ENCODE measurements at regions not wholly inside any gene's neighbourhood (a gene's known extent, or its start where the extent isn't known, plus 50 kb on each side); places are given as distances from the start of the nearest gene placed in this dataset.

DNA sequence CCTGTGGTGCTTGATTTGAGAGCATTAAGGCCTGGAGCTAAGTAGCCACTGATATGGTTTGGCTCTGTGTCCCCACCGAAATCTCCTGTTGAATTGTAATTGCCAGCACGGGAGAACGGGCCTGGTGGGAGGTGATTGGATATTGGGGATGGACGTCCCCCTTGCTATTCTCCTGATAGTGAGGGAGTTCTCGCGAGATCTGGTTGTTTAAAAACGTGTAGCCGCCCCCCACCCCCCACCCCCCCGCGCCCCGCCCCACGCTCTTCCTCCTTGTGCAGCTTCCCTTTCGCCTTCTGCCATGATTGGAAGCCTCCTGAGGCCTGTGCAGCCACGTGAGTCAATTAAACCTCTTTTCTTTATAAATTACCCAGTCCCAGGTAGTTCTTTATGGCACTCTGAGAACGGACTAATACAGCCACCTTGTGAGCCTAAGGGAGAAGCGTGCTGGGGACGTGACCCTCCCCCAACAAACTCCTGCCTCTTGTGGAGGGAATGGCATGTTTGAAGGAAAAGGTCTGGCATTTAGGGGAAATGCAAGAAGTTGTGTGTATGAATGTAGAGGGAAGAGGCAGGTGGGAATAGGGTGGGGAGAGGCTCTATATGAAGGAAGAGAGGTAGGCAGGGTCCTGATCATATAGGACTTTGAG, 118.0 kb upstream of the KMT2C start:
- H3K27me3 ChIP-seq: no peaks in the 10 kb centered on the region
- TF ChIP-seq, protein P1, sequence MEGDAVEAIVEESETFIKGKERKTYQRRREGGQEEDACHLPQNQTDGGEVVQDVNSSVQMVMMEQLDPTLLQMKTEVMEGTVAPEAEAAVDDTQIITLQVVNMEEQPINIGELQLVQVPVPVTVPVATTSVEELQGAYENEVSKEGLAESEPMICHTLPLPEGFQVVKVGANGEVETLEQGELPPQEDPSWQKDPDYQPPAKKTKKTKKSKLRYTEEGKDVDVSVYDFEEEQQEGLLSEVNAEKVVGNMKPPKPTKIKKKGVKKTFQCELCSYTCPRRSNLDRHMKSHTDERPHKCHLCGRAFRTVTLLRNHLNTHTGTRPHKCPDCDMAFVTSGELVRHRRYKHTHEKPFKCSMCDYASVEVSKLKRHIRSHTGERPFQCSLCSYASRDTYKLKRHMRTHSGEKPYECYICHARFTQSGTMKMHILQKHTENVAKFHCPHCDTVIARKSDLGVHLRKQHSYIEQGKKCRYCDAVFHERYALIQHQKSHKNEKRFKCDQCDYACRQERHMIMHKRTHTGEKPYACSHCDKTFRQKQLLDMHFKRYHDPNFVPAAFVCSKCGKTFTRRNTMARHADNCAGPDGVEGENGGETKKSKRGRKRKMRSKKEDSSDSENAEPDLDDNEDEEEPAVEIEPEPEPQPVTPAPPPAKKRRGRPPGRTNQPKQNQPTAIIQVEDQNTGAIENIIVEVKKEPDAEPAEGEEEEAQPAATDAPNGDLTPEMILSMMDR (IDR thresholded peaks at IDR 0.05; ENCODE audit: low read depth, low read length): no peak
- peak in 1 of 2 donors; percentile 24 for DNase-seq (ENCODE audit: low read depth in 1 of 2, low spot score in 1 of 2)
- H3K36me3 ChIP-seq: no peaks in the 10 kb centered on the region
- no peaks in the 10 kb centered on the region for H3K9me3 ChIP-seq (ENCODE audit: low read depth)
- H3K4me3 ChIP-seq: no peak overlapping the region
- no peaks in the 10 kb centered on the region for H3K4me1 ChIP-seq (ENCODE audit: low read depth)
- no peak overlapping the region for H3K27ac ChIP-seq

DNA sequence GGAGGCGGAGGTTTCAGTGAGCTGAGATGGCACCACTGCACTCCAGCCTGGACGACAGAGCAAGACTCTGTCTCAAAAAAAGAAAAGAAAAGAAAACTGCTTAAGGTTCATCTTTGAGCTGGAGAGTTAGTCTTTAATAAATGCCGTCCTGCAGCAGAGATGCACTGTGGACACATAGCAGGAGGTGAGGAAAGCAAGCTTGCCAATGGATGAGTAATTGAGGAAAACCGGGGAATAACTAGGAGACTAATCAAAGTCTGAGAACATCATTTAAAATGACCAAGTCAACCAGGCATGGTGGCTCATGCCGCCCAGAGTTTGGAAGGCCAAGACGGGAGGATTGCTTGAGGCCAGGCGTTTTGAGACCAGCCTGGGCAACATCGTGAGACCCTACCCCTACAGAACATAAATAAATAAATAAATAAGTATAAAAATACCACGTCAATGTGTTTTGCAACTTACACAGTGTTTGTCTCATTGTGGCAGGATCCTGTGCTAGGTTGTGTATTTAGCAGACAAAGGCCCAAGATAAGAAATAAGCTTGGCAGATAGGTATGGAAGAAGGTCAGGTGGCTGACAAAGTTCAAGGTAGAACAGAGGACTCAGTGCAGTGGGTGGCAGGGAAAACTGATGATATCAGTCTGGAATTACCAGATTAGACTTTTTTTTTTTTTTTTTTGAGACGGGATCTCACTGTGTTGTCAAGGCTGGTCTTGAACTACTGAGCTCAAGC, 115.7 kb upstream of the KMT2C start:
- no peaks in the 10 kb centered on the region for H3K27me3 ChIP-seq
- DNase-seq (ENCODE audit: low read depth in 1 of 2, low spot score in 1 of 2): no peak

DNA sequence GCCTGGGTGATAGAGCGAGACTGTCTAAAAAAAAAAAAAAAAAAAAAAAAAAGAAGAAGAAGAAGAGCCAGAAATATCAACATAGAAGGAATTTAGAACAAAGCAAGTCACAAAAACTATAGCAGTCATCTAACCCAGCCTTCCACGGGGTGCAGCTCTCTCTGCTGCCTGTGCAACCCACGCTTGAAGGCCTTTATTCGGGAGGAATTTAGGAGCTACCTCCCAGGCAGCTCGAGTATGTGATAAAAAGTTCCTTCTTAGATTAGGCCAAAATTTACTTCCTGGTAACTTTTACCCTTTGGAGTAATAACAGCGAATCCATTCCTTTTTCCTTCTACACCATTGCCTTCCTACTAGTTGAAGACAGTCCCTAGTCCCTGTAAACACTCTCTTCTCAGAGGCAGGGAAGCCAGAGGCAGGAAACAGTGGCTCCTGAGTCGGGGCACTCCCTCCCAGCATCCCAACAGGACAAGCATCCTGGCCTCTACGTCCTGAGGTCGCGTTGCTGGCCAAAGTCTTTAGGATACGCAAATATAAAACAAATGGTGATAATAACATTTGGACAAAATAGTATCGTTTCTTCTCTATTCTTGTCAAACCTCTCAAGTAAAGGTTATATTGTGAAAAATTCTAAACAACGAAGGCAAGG, 109.3 kb upstream of the KMT2C start:
- Histone ChIP-seq H3K9me3 (ENCODE audit: low read depth) (no peaks in the 10 kb centered on the region), H3K36me3 (no peaks in the 10 kb centered on the region), H3K4me3 (no peak overlapping the region), H3K4me1 (ENCODE audit: low read depth) (no peaks in the 10 kb centered on the region), H3K27me3 (no peaks in the 10 kb centered on the region), H3K27ac (no peak overlapping the region)
- TF ChIP-seq, protein P1 (IDR thresholded peaks at IDR 0.05; ENCODE audit: low read depth, low read length): no peak
- DNase-seq (ENCODE audit: low read depth in 1 of 2, low spot score in 1 of 2): peak in 1 of 2 donors; percentile 25

More for the DNA sequence above, 115.7 kb upstream of the KMT2C start:
- H3K9me3 ChIP-seq (ENCODE audit: low read depth): no peaks in the 10 kb centered on the region
- TF ChIP-seq, protein P1 (IDR thresholded peaks at IDR 0.05; ENCODE audit: low read depth, low read length): no peak
- no peak overlapping the region for H3K27ac ChIP-seq
- H3K4me3 ChIP-seq: no peak overlapping the region
- H3K4me1 ChIP-seq (ENCODE audit: low read depth): no peaks in the 10 kb centered on the region
- no peaks in the 10 kb centered on the region for H3K36me3 ChIP-seq

DNA sequence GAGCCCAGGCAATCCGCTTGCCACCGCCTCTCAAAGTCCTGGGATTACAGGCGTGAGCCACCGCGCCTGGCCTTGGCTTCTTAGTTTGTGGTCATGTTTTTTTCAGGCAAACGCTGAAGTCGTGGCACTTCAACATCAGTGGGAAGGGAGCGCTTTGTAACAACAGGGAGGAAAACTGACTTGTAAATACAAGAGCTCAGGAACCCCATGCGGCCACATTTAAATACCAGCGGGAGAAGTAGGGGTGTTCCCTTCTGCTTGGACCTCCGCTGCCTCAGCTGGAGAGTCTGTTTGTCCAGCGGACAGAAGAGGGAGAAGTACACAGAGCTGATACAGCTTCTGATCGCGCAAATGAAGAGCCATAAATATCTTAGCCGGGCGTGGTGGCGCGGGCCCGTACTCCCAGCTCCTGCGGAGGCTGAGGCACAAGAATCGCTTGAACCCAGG, 108.7 kb upstream of the KMT2C start:
- Histone ChIP-seq H3K27me3 (no peaks in the 10 kb centered on the region), H3K9me3 (ENCODE audit: low read depth) (no peaks in the 10 kb centered on the region), H3K36me3 (no peaks in the 10 kb centered on the region), H3K27ac (no peak overlapping the region), H3K4me3 (no peak overlapping the region), H3K4me1 (ENCODE audit: low read depth) (no peaks in the 10 kb centered on the region)
- TF ChIP-seq, protein P1 (IDR thresholded peaks at IDR 0.05; ENCODE audit: low read depth, low read length): no peak
- DNase-seq (ENCODE audit: low read depth in 1 of 2, low spot score in 1 of 2): no peak

DNA sequence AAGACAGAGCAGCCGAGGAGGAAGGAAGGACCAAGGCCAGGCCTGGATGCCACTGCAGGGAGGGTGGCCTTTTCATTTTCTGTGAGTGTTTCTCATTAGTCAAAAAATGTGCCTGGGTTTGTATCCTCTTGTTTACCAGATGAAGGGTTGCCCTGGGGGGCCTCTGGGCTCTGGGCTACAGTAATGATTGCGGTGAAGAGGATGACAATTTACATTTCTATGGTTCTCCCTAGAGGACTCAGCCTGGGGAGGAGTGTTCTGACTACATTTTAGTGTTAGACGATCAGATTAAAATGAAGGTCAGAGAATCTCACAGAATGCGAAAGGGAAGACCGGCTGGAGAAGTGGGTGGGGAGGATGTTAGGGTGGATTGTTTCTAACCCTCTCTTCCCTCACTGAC, 108.0 kb upstream of the KMT2C start:
- TF ChIP-seq, protein P1 (IDR thresholded peaks at IDR 0.05; ENCODE audit: low read depth, low read length): no peak
- H3K4me1 ChIP-seq (ENCODE audit: low read depth): no peaks in the 10 kb centered on the region
- no peak for DNase-seq (ENCODE audit: low read depth in 1 of 2, low spot score in 1 of 2)
- H3K27ac ChIP-seq: no peak overlapping the region
- no peak overlapping the region for H3K4me3 ChIP-seq
- no peaks in the 10 kb centered on the region for H3K27me3 ChIP-seq
- no peaks in the 10 kb centered on the region for H3K36me3 ChIP-seq
- no peaks in the 10 kb centered on the region for H3K9me3 ChIP-seq (ENCODE audit: low read depth)

Measured in cardiac muscle cell (in vitro differentiated cells and primary cell).